Activated CD4-positive, alpha-beta T cell treated with anti-CD3 and anti-CD28 coated beads, Interleukin-2, amount 50 U/mL, for 48 hours (primary cell): ENCODE measurements at regions not wholly inside any gene's neighbourhood (a gene's known extent, or its start where the extent isn't known, plus 50 kb on each side); places are given as distances from the start of the nearest gene placed in this dataset.
"Not testable (repeated sequence)": the region's sequence is repeated elsewhere in the genome, so short reads cannot be mapped to it uniquely, and the experiment has no call there.

Experiments
- DNase-seq, 2 experiments: peaks; one replicate each; pipeline ENCODE4 v3.0.0-alpha.2; 2020

- no peak for DNase-seq
Observed at GRCh38 chr6:14379568-14379967, 262.0 kb downstream of the CD83 start.

- no peak for DNase-seq
Observed at GRCh38 chr6:14380086-14380820, 262.7 kb downstream of the CD83 start.

- DNase-seq: no peak
Observed at GRCh38 chr6:14380901-14381828, 263.6 kb downstream of the CD83 start.

- DNase-seq: no peak
Observed at GRCh38 chr6:14381829-14382677, 264.5 kb downstream of the CD83 start.

- DNase-seq: no peak
Observed at GRCh38 chr6:14382678-14383236, 265.2 kb downstream of the CD83 start.

- no peak for DNase-seq
Observed at GRCh38 chr6:14383393-14384174, 266.0 kb downstream of the CD83 start.

- no peak for DNase-seq
Observed at GRCh38 chr6:14384175-14384949, 266.8 kb downstream of the CD83 start.

- no peak for DNase-seq
Observed at GRCh38 chr6:14386263-14386662, 268.7 kb downstream of the CD83 start.

- DNase-seq: no peak
Observed at GRCh38 chr6:14386668-14387067, 269.1 kb downstream of the CD83 start.

GRCh38 chr6:14388371-14388770 lies 270.8 kb downstream of the CD83 start:
- DNase-seq: no peak

- DNase-seq: not testable (repeated sequence)
Observed at GRCh38 chr6:14389776-14390175, 272.2 kb downstream of the CD83 start.

- DNase-seq: no peak
Observed at GRCh38 chr6:14390805-14391204, 273.2 kb downstream of the CD83 start.

GRCh38 chr6:14393910-14394309 lies 276.3 kb downstream of the CD83 start:
- DNase-seq: no peak

- DNase-seq: no peak
Observed at GRCh38 chr6:14396392-14396791, 278.8 kb downstream of the CD83 start.

GRCh38 chr6:14396826-14397517 lies 279.4 kb downstream of the CD83 start:
- peak in 1 of 2 experiments; percentile 9 for DNase-seq

- DNase-seq: no peak
Observed at GRCh38 chr6:14397518-14397901, 279.9 kb downstream of the CD83 start.

- no peak for DNase-seq
Observed at GRCh38 chr6:14398953-14399352, 281.4 kb downstream of the CD83 start.

- DNase-seq: no peak
Observed at GRCh38 chr6:14399635-14400034, 282.1 kb downstream of the CD83 start.

GRCh38 chr6:14401246-14401645 lies 283.7 kb downstream of the CD83 start:
- no peak for DNase-seq

GRCh38 chr6:14406614-14407331 lies 289.2 kb downstream of the CD83 start:
- DNase-seq: no peak
